GM19438 (cell line): ENCODE measurements at regions not wholly inside any gene's neighbourhood (a gene's known extent, or its start where the extent isn't known, plus 50 kb on each side); places are given as distances from the start of the nearest gene placed in this dataset.

Source experiments
- ATAC-seq: cut with Tn5 transposase; IDR thresholded peaks from one replicate; pipeline ENCODE4 v1.9.1; 2021; ENCODE audit warnings: low read depth; ENCODE audit not compliant: unreplicated experiment

DNA sequence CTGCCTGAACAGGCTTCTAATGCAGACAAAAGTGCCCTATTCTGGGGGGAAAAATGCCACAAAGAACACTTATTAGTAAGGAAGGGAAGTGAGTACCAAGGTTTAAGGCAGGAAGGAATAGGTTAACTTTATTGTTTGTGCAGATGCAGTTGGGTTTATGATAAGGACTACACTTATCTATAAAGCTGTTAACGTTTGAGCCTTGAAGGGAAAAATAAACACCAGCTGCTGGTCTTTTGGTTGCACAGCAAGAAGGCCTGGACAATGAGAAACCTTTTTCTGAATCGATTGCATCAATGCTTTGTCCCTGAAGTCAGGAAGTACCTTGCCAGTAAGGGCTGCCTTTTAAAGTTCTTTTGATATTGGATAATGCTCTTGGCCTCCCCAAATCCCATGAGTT lies 407.8 kb downstream of the ATP23 start:
- no peak for ATAC-seq

DNA sequence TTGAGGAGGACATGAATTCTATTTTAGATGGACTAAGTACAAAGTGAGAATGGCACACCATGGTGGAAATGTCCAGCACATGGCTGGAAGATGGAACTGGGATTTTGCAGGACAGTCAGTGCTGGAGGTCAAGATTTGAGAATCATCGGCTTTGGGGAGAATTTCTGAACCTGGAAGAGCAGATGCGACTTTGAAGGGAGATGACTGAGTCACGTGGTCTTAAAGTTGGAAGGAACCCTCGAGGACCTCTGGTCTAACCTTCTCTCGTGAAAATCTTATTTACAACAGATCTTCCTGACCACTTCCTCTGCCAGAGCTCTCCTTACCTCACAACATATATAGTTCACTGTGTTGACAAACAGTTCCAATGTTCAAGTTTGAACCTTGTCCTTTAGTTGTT lies 415.4 kb downstream of the ATP23 start:
- no peak for ATAC-seq

DNA sequence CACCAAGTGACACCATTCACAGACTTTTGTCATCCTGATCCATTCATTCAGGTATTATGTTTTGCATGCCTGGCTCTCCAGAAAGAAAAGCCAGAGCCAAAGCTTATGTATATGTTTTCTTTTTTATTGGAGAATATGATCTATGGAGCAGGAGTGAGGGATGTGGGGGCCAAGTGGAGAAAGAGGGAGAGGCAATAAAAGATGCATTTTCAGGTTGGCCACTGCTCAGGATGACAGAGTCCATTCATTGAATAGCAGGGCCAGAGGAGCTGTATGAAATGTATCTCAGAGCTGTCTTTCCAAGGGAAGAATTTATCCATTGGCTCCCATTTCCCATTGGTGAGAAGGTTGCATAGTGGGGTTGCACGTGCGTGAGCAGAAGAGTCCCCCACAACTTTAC lies 416.1 kb downstream of the ATP23 start:
- no peak for ATAC-seq

GRCh38 chr12:58358369-58358768 lies 417.0 kb downstream of the ATP23 start:
- ATAC-seq: no peak

- no peak for ATAC-seq
These were observed 417.7 kb downstream of the ATP23 start for GRCh38 chr12:58359084-58359483.

DNA sequence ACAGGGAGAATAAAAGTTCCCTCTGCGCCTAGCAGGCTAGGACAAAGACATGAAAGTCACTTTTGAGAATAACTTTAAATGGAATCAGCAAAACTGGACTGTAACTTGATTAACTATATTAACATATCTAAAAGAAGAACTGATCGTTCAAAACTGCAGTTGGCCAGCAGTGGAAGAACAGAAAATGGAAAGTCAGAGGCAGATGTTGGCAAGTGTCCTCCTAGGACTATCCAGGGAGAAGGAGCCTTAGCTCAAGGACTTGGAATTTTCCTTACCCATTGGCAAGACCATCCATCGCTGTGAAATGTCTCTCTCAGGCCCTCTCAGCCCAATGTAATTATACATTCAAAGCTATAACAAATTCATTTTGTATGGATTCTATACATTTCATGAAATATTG lies 419.7 kb downstream of the ATP23 start:
- ATAC-seq: no peak

- ATAC-seq: no peak
These were observed 422.6 kb downstream of the ATP23 start for GRCh38 chr12:58363971-58364370.

- ATAC-seq: no peak
These were observed 423.2 kb downstream of the ATP23 start for GRCh38 chr12:58364389-58365086.

DNA sequence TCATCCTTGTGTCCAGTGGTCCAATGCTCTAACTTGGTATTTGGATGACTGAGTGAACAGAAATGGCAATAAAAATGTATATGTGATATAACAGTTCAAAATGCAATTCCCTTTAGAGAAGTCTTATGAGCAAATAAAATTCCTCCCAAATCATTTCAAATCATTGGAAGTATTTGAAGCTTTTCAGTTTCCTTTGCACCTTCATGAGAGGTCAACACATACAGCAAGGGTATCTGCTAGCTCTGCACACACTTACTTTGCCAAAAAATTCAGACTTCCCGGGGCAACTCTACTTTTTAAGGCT lies 423.7 kb downstream of the ATP23 start:
- ATAC-seq: no peak

DNA sequence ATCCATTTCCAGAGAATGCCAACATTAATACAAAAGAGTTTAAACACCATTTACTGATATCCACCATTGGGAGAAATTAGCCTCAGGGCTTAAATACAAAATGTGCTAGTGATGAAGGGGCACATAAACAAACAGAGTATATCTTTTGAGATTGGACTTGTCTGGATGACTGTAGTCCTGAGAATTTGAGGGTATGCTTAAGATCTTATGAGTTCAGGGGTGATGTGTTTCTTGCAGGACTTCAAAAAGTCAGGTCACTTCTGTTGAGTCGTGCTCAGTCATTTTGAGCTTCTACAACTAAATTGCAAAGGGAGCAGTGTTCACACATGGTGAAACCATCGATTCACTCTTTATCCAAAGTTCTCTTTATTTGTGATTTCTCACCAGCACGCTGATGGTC lies 425.7 kb downstream of the ATP23 start:
- ATAC-seq: no peak

GRCh38 chr12:58368001-58368400 lies 426.6 kb downstream of the ATP23 start:
- no peak for ATAC-seq

DNA sequence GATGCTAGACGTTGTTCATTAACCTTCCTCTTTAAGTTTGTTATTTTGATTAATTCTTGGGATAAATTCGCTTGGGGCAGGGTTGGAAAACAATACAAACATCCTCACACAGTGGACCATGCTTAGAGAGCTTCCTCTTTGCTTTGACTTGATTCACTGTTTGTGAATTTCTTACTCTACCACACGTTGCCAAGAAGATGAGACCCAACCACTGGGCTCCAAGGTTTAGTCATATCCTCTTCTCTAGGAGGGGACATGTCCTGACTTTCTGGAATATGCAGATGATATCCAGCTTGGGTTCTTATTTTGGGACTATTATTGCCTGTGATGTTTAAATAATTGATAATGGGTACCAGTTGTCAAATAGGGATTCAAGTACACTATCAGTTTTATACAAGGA lies 428.2 kb downstream of the ATP23 start:
- no peak for ATAC-seq

GRCh38 chr12:58372298-58372697 lies 430.9 kb downstream of the ATP23 start:
- peak; percentile 83 for ATAC-seq

DNA sequence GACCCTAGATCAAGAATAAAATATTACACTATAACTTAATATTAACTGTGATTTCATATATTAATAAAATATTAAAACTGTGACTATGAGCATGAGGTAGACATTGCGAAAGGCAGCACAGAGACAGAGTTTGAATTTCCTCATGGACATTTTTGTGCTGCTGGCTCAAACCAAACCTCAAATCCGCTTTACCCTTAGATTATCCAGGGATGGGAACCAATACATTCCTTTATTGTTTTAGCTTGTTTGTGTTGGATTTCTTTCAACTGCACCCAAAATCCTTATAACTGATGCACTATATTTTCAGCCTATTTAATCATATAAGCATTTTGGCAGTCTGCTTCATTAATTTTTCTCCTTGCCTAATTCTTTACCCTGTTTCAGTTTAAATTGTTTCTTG lies 436.7 kb downstream of the ATP23 start:
- ATAC-seq: no peak

GRCh38 chr12:58381546-58381945 lies 440.2 kb downstream of the ATP23 start:
- no peak for ATAC-seq

- no peak for ATAC-seq
These were observed 442.8 kb downstream of the ATP23 start for GRCh38 chr12:58384196-58384595.

- no peak for ATAC-seq
These were observed 444.8 kb downstream of the ATP23 start for GRCh38 chr12:58386136-58386535.

DNA sequence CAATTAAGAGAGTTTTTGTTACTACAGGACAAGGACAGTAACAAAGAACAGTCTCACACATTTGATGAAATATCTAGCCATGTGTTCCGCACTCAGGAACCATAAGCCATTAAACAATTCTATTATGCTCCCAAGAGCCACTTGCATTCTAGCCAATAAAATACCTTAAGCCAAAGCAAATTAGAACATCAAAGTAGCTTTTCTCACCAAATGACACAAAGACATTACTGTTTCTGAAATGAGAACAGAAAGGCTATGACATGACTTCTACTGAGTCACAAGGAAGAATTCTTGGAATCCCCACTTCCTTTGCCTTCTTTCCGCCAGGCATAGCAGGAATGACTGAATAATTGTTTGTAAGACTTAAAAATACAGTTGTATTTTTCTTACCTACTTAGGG lies 445.8 kb downstream of the ATP23 start:
- no peak for ATAC-seq

DNA sequence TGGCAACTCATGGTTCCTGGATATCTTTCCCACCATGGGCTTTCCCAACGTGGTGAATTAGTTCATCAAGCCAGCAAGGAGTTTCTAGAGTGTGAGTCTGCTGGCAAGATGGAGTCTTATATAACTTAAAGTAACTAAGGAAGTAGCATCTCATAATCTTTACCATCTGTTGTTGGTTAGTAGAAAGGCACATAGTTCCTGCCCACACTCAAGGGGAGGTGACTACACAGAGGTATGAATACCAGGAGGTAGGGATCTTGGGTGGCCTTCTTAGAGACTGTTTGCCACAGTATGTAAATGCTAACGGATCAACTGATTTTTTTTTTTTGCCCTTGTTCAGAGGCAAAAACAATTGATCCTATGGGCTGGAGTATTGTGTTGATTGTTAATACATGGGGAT lies 446.9 kb downstream of the ATP23 start:
- no peak for ATAC-seq

GRCh38 chr12:58393152-58393551 lies 451.8 kb downstream of the ATP23 start:
- ATAC-seq: no peak

DNA sequence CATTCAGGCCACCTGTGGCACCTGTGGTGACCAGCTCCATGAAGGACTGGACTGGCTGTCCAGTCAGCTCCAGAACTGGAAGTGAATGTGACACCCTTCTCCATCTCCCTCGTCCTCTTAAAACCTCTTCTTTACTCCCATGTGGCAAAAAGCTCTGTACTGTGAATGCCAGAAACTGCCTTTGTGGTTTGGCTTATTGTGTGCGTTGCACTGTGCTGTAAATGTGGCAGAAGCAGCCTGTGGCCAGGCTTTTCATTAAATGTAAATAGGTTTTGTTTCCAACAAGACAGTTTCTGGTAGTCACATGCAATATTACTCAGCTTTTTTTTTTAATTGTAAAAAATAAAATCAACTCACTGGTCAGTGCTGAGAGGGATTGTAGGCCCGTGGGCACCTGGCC lies 453.7 kb downstream of the ATP23 start:
- no peak for ATAC-seq

- ATAC-seq: no peak
These were observed 454.1 kb downstream of the ATP23 start for GRCh38 chr12:58395470-58395869.

DNA sequence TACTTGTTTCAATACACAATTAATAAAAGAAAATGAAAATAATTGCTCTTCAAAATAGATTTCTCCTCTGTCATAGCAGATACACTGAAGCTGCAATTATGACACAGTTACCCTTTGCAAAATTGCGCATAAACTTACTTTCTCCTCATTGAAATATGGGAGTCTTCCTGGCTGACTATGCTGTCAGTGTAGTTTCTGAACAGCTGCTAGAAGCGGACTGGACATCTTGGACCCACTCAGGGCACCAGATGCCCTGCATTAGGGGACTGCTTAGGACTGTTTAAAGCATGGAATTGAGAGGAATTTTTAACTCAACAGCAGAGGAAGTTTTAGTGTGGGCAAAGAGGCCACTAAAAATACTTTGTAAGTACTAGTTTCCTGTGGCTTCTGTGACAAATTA lies 454.9 kb downstream of the ATP23 start:
- ATAC-seq: no peak
